Esophagus mucosa (tissue), 1 donor: ENCODE measurements at regions not wholly inside any gene's neighbourhood (a gene's known extent, or its start where the extent isn't known, plus 50 kb on each side); places are given as distances from the start of the nearest gene placed in this dataset.
"Not testable (repeated sequence)": the region's sequence is repeated elsewhere in the genome, so short reads cannot be mapped to it uniquely, and the experiment has no call there.

Experiments used
- ATAC-seq: fragments of 200-7000 bp; cut with Tn5 transposase; one replicate; pipeline ENCODE4 v1.9.1; 2020
- donor health status: DM: yes; HTN: yes; CAD: no.

DNA sequence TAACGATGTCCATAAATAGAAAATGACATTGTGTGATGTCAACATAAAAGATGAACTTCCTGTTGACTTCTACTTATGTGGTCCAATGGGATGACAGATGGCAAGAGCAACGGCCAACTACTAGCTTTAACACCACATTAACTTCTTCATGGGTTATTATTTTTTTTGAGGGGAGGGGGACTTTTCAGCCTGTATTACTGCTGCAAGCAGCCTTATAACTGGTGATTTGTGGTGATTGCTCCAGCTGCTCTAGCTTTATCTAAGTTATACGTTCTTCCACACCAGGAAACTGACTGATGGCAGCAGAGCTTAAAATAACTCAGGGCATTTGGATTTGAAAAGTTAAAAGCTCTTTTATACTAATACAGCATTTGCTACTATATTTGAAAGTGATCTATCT lies 228.8 kb upstream of the B3GALT2 start:
- ATAC-seq, result no peak

DNA sequence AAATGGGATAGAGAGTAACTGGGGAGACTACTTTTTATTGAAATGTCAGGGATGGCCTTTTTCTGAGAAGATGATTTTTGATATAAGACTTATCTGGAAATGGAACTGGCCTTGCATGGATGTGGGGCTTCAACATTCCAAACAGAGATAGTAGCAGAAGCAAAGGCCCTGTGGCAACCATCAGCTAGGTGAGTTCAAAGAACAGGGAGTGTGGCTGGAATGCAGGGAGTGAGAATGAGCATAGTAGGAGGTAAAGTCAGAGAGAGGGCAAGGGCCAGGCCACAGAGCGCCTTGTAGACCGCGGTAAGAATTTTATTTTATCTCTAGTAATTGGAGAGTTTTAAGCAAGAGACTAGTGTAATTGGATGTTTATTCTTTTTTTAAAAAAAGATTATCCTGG lies 227.0 kb upstream of the B3GALT2 start:
- no peak for ATAC-seq

DNA sequence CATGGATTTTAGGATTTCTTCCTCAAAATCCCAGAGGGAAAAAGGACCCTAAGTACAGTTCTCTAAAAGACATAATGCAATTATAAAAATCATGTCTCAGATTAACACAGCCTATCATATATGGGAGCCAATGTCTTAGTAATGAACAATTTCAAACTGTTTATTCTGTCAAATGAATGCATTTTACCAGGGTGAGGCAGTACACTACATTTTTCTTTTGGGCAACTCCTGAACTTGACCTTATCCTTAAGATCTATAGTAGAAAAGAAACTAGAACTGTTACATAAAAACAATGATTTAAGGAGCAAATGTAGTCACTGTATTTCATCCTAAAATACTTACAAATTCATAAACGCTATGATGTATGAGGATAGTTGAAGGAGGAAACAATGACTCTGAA lies 226.3 kb upstream of the B3GALT2 start:
- ATAC-seq, result no peak

DNA sequence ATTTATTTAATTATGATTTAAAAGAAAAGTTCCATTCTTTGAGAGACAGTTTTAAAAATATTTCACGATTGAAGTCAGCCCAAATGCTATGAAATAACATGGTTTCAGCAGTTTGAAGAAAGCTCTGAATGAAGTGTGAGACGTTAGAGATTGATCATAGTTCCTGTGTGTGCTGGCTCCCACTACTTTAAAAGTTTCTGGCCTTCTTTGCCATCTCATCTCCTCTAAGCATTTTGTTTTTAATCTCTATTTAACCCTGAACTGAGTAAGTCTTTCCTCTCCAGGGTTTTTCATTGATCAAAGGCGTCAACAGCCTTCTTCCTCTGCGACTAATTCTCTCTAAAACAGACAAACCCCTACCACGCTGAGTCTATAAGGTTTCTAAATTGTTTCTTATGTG lies 225.3 kb upstream of the B3GALT2 start:
- ATAC-seq, result no peak

DNA sequence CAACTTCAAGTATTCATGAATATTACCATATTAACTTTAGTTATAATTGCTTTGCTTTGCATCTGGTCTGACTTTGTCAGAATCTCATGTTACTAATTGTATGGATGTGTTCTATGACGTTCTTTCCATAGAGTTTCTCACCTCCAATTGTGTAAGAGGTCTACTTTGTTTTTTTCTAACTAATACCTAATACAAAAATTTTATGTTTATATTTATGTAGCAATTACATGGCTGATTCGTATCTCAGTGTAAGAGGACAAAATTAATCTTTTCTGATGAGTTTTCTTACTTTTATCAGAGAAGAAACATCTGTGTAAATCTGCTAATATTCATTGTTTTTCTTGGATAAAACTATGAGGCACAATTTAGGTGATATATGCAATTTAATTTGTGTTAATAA lies 224.8 kb upstream of the B3GALT2 start:
- ATAC-seq, result no peak

DNA sequence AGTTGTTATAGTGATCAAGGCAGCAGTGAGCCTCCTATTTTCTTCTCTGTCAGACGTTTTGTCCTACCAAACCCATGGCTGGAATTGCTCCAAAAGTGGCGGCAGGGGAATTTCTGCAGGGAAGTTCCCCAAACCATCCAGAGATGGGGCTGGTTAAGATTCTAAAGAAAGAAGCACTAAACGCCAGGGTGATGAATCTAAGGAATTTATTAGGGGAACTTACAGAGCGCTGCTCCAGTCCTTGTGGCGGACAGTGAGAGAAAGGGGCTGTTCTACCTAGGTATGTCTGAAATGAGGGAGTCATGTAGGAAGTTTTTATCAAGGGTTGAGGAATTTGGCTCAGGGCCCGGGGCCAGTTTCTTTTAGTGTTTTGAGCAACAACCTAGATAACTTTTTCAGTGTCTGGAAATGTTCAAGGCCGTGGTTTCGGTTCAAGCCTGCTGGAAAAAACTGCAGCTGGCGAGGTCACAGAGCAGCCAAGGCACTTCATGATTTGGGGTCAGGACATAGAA lies 222.4 kb upstream of the B3GALT2 start:
- ATAC-seq, result no peak

DNA sequence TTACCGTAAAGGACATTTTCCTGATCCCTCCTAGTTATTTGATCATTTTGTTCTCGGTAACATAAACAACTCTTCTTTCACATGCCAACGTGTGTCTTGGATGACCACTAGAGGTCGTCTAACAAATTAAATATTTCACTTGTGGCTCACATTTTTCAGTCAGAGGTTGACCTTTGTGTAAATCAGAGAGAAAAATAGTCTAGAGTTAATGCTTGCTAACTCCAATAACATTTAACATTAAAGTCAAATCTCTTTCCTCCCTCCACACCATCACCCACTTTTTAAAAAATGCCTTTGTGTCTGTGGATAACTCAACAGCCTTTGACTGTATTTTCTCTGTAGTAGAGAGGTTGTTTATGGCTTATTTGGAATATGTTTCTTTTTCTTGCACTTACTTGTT lies 220.5 kb upstream of the B3GALT2 start:
- no peak for ATAC-seq

DNA sequence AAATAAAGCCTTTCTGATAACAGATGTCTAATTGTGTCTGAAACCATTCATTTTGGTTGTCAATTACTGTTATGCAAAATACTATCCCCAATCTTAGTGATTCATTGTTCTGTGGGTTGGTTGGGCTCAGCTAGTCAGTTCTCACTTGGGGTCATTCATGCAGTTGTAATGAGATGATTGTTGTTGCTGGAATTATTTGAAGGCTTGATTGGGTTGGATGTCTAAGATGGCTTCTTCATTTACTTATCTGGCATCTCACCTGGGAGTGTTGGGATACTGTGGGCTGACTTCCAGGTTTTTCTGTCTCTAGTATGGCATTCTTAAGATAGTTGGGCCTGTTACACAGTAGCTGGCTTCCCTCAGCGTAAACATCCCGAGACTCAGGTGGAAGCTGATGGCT lies 217.8 kb upstream of the B3GALT2 start:
- no peak for ATAC-seq

DNA sequence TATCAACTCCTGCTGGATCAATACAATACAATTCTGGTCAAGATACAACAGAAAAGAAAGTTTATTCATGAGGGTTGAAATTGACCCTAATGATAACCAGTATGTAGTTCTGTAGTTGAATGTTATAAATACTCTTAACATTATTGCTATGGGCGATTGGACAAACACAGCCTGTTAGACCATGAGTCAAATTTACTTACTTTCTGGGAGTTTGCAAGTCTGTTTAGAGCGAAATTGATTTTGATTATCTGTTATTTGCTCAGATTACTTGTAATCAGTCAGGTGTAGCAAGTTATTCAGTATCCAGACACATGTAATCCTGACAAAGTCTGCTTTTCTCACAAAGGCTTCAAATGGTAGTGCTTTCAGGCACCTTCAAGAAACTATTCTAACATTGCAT lies 216.6 kb upstream of the B3GALT2 start:
- no peak for ATAC-seq

DNA sequence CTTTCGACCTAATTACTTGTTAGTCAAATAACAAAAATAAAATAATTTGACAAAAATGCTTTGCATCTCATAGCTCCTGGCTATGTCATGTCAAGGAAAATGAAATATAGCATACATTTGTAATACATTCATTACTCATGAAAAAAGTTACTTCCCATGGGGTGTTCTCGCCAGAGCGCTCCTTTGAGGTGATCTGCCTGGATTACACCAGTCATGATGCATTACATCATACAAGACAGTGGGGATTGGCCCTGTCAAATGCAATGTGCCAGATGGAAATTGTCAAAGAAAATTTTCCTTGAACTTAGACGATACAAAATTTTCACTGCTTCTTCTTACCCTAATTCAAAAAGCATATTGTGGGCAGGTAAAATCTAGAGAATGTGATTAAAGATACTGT lies 215.6 kb upstream of the B3GALT2 start:
- no peak for ATAC-seq

DNA sequence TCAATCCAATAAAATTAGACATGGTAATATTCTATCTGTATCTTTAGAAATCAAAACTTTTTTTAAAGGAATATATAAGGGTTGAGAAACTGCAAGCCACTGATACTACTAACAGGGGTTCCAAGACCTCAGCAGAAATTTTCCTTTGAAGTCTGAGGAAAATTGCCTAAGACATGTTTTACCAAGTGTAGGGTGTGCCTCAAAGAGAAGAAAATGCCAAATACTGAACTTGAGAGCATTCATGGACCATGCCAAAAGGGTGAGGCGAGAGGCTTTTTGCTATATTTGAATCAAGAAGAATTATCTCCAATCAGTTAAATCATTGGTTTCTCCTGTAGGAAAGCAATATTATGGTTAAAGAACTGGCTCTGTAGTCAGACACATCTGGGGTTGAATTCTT lies 207.9 kb upstream of the B3GALT2 start:
- ATAC-seq, result no peak

DNA sequence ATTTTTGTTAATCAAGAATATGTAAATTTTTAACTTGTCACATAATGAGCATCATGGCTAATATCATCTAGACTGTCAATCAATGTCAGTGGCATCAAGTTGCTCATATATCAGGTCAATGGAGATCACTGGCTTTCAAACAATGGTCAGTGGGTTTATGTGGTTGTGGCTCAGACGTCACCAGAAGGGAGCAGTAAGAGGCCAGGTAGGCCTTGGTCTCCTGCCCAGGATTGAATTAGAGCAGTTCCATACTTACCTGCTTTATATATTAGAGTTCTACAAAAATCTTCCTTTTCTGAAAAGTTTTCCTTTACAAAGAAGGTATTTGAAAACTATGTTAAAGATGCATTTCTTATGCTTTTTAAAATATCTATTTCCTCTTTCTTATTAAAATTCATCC lies 206.3 kb upstream of the B3GALT2 start:
- no peak for ATAC-seq

DNA sequence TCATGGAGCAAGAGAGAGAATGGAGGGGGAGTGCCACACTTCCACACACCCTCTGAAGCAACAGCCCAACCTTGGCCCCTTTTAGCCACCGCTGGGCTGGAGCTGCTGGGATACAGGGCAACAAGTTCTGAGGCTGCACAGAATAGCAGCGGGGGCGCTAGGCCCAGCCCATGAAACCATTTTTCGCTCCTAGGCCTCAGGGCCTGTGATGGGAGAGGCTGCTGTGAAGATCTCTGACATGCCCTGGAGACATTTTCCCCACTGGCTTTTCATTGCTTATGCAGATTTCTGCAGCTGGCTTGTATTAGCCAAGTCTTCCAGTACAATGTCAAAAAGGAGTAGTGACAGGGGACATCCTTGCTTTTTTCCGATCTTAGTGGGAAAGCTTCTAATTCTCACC lies 202.3 kb upstream of the B3GALT2 start:
- no peak for ATAC-seq

DNA sequence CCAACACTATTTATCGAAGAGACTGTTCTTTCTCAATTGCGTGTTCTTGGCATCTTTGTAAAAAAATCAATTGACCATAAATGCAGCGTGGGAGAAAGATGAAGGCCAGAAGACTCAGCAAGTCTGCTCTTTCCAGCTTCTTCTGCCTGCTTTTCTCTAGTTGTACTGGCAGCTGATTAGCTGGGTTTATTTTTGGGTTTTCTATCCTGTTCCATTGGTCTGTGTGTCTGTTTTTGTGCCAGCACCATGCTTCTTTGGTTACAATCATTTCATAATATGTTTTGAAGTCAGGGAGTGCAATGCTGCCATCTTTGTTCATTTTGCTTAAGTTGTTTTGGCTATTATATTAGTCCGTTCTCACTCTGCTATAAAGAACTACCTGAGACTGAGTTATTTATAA lies 201.8 kb upstream of the B3GALT2 start:
- no peak for ATAC-seq

DNA sequence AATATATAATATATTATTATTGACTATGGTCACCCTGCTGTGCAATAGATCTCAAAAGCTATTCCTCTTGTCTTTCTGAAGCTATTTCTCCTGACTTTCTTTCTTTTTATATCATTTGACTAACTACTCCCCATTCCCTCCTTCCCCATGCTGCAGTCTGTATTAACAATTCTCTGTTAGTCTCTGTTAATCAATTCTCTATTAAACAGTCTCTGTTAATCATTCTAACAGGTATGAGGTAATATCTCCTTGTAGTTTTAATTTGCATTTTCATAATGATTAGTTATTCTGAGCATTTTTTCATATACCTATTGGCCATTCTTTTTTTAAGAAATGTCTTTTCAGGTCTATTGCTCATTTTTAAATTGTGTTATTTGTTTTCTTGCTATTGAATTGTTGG lies 201.0 kb upstream of the B3GALT2 start:
- no peak for ATAC-seq

DNA sequence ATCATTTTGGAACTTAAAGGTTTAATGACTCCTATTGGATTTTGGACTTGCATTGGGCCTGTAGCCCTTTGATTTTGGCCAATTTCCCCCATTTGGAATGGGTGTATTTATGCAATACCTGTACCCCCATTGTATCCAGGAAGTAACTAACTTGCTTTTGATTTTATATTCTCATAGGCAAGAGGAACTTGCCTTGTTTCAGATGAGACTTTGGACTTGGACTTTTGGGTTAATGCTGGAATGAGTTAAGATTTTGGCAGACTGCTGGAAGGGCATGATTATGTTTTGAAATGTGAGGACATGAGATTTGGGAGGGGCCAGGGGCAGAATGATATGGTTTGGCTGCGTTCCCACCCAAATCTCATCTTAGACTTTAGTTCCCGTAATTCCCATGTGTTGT lies 192.0 kb upstream of the B3GALT2 start:
- not testable (repeated sequence) for ATAC-seq

DNA sequence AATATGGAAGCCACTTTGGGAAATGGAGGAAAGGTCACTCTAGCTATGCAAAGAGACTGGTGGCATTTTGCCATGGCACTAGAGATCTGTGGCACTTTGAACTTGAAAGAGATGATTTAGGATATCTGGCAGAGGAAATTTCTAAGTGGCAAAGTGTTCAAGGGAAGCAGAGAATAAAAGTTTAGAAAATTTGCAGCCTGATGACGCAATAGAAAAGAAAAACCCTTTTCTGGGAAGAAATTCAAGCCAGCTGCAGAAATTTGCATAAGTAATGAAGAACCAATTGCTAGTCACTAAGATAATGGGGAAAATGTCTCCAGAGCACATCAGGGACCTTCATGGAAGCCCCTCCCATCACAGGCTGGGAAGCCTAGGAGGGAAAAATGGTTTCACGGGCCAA lies 191.1 kb upstream of the B3GALT2 start:
- no peak for ATAC-seq

DNA sequence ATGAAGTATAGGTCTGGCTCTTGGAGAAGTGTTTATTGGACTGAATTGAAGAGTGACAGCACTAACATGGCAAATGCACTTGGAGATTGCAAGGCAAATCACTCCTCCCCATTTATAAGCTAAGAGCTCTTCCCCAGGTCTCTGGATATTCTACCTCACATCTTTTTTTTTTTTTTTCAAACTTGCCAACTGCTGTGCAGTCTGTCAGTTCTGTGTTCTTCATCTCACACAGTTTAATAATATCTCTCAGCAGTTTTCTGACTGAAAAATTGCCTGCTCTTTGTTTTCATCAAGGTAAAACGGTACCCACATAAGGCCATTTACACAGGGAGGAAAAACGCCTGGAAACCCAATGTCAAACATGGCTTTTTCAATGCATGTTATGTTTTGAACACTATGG lies 186.1 kb upstream of the B3GALT2 start:
- no peak for ATAC-seq

DNA sequence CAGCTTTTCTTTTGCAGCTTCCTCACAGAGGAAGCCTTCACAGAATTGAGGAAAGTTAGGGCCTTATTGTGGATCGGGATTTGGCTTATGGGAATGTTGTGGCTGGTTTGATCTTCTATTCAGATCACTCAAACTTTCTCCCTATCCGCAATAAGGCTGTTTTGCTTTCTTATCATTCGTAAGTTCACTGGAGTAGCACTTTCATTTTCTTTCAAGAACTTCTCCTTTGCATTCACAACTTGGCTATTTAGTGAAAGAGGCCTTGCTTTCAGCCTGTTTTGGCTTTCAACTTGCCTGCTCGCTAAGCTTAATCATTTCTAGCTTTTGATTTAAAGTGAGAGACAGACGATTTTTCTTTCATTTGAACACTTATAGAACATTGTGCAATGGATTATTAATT lies 181.9 kb upstream of the B3GALT2 start:
- ATAC-seq, result no peak

DNA sequence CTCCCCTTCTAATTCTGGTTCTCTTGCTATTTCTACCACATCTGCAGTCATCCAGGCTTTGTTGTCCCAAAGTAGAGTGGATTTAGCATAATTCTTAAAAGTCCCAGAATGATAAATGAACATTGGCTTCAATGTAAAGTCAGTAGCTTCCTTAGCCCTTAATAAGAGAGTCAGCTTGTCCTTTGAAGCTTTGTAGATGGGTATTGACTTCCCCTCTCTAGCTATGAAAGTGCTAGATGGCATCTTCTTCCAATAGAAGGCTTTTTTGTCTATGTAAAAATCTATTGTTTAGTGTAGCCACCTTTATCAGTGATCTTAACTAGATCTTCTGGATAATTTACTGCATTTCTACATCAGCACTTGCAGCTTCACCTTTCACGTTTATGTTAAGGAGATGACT lies 181.4 kb upstream of the B3GALT2 start:
- ATAC-seq, result no peak

DNA sequence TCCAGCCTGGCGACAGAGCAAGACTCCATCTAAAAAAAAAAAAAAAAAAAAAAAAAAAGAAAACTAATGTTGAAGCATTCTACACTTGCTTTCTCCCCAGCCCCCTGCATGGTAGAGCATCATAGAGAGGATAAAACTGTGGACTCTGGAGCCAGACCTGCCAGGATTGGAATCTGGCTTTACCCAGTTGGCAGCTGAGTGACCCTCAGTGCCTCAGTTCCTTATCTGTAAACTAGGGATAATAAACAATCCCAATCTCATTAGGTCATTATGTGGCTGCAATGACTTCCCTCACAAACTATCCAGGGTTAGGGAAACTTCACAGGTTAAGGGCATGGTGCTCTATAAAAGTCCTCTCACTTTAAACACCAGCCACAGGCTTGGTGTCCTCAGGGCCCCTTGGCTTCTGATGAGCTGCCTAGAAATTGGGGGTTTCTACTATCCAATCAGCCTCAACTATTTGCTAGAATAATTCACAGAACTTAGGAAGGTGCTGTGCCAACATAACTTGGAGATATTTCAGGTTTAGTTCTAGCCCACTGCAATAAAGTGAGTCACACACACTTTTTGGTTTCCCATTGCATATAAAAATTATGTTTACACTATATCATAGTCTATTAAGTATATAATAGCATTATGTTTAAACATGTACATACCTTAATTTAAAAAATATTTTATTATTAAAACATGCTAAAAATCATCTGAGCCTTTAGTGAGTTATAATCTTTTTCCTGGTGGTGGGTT lies 180.5 kb upstream of the B3GALT2 start:
- no peak for ATAC-seq

DNA sequence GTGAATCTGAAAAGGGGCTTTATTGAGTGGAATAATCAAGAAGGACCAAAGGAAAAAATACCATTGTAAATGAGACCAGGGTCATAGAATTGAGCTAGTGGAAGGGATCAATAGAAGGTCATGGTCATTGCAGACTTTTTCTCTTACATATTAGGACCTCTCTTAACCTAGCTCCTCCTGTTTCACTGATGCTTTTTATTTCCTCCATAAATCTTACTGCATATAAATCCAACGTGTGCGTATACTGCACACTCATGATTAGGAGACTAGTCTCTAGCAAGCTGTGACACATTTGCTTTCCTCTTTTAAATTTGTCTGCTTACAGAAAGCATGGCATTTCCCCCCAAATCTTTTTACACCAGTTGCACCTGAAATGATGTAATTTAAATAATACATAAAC lies 179.6 kb upstream of the B3GALT2 start:
- no peak for ATAC-seq

DNA sequence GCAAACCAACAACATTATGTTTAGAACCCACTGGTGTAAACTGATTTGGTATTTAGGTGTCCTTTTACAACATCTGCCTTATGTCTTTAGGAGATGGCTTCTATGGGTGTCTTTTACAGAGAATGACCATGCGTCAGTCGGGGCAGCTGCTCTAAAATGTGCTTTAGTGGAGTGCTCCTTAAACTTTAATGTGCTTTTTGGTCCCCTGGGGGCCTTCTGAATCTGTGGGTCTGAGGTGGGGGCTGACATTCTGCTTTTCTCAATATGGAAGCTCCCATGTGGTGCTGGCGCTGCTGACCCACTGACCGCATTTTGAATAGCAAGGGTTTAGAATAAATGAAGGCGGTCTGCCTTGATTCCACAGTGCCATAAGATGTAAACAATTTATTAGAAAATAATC lies 173.2 kb upstream of the B3GALT2 start:
- ATAC-seq, result no peak

DNA sequence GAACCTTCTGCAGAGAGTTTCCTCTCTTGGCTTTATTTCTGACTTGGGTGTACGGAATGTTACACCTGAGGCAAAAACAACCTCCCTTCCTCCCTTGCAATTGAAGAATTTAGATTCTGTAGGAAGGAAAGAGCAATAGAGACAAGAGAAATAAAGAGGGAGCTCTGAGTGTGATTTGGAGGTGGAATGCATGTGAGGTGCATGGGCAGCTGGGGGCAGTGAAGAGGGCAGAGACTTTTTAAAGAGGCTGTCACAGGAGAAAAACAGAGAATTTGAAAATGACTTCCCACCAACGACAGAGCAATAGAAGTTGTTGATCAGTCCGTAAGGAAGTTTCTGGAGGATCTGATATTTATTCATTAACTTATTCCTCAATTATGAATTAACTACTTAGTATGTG lies 172.0 kb upstream of the B3GALT2 start:
- no peak for ATAC-seq

DNA sequence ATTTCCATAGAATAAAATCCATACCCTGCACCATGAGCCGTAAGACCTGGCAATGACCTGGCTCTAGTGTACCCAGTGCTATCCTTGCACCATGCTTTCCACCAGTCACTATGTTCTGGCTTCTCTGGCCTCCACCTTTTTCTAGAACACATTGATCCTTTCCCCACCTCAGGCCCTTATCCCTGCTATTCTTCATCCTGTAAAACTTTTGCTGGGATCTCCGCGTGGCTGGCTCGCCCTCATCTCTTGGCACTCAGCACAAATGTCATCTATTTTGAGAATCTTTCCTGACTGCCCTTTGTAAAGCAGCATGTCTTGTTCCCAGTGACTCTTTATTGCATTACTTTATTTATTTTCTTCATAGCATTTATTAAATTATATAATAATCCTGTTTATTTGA lies 169.8 kb upstream of the B3GALT2 start:
- no peak for ATAC-seq
